SKM-1 treated with dmso at 0.1 percent for 144 hours (cell line): ENCODE measurements at regions not wholly inside any gene's neighbourhood (a gene's known extent, or its start where the extent isn't known, plus 50 kb on each side); places are given as distances from the start of the nearest gene placed in this dataset.
"Not testable (repeated sequence)": the region's sequence is repeated elsewhere in the genome, so short reads cannot be mapped to it uniquely, and the experiment has no call there.

Experiments used
- DNase-seq: peaks from one replicate; lab custom pipeline; 2025; ENCODE audit not compliant: unreplicated experiment; lab: John Stamatoyannopoulos, UW

DNA sequence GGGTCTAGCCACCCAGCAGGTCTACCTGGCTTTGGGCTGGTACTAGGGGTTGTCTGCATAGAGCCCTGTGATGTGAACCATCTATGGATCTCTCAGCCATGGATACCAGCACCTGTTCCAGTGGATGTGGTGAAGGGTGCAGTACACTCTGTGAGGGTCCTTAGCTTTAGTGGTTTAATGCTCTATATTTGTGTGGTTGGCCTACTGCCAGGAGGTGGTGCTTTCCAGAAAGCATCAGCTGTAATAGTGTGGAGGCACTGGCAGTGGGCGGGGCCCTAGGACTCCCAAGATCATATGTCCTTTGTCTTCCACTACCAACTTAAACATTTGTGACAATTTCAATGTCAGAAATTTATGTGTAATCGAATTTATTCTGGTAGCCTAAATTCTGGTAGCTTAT lies 1065.1 kb downstream of the RPIA start:
- not testable (repeated sequence) for DNase-seq

DNA sequence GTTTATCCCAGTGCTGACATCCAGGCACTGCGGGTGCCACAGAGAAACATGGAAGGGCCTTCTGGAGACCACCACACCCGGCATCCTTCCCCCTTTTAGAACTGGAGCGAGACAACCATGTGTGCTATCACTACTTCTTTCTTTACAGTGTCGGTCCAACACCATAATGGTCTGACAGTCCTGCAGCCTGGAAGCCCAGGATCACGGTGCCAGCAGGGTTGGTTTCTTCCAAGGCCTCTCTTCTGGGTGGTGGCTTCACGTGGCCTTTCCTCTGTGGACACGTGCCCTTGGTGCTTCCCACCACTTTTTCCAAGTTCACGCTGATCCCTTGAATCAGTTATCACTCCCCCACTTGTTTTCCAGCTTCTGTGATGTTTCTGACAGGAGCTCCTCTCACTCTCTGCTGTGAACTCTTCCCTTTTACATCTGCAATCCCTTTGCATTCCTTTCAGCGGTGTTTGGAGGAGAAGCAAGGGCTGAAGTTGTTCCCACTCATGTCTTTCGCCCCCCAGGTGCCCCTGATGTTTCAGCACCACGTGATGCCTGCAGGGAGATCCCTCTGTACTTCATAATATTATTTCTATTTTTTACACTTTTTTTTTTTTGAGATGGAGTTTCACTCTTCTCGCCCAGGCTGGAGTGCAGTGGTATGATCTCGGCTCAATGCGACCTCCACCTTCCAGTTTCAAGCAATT lies 1067.0 kb downstream of the RPIA start:
- not testable (repeated sequence) for DNase-seq

DNA sequence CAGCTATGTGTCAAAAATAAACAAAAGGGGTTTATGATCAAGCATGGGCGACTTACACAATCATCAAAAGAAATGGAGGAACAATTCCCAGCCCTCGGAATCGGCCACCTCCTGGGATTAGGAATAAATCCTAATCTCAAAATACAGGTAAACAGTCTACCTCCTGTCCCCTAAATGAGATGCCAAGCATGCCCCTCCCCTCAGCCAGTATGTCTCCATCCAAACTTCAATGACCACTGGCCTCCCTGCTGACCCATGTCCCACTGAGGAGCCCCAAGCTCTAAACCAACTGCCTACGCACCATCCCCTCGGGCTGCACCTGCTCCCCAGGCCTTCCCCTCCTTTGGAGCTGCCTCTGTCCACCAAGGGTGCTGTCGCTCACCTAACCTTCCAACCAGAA lies 1069.3 kb downstream of the RPIA start:
- DNase-seq = not testable (repeated sequence)

DNA sequence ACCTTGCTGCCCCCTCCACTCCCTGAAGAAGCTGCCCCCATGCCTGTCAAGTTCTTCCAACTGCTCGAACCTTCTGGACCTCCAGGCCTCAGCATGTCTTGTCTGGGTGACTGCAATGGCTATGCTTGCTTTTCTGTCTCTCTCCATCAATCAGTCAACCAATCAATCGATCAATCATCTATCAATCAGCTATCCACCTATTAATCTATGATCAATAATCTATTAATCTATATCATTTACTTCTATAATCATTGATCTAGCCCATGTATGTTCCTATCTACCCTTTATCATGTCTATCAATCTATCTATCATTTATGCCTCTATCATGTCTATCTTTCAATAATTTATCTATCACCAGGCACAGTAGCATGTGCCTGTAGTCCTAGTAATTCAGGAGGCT lies 1069.7 kb downstream of the RPIA start:
- DNase-seq = not testable (repeated sequence)

DNA sequence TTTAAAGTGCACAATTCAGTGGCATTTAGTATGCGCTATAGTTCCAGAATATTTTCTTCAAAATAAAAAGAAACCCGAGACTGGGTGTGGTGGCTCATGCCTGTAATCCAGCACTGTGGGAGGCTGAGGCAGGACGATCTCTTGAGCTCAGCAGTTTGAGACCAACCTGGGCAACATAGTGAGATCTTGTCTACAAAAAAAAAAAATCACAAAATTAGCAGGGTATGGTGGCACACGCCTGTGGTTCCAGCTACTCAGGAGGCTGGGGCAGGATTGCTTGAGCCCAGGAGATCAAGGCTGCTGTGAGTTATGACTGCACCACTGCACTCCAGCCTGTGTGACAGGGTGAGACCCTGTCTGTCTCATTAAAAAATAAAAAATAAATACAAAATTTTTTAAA lies 1070.4 kb downstream of the RPIA start:
- DNase-seq = not testable (repeated sequence)

DNA sequence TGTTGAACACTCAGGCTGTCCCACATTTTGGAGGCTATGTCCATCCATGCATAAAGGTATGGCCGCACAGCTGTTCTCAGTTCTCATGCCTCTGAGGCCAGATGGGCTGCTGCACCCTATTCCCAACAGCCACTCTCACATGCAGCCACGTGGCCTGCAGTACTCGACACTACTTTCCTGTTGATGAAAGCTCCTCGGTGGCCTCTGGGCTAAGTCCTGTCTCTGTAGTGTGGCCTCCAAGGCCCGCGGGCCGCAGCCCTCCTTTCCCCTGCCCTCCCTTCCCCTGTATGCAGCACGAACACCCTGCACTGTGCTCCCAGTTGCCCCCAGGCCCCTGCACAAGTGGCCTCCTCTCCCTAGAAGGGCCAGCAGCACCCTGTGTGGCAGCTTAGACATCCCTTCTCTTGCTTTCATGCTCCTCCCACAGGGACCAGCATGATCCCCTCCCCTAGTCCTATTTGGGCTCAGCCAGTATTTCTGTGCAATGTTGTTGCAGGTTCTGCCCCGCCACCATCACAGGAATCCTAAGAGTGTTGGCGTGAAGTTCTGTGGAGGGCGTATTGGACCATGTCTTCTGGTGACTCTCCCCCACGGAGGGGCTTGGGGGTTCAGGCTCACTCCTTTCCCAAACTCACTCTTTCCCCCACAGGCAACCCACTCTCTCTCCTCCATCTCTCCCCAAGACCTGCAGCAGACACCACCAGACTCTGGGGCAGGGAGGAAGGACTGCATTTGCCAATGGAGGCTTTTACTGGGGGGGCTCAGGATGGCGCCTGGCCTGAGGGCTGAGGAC lies 1071.2 kb downstream of the RPIA start:
- not testable (repeated sequence) for DNase-seq

DNA sequence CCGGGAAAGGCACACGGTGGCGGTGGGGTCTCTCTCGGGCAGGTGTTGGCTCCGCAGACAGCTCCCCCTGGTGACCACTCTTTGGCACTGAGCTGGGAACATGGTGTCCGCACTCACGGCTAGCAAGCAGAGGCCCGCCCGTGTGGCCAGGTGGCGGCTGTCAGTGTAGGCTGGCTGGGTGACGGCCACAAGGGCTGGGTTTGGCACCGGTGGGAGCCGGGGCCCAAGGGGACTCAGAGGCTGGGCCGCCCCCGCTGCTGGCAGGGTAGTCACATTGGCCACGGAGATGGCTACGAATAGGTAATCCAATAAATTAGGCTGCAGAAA lies 1071.7 kb downstream of the RPIA start:
- no peak for DNase-seq

DNA sequence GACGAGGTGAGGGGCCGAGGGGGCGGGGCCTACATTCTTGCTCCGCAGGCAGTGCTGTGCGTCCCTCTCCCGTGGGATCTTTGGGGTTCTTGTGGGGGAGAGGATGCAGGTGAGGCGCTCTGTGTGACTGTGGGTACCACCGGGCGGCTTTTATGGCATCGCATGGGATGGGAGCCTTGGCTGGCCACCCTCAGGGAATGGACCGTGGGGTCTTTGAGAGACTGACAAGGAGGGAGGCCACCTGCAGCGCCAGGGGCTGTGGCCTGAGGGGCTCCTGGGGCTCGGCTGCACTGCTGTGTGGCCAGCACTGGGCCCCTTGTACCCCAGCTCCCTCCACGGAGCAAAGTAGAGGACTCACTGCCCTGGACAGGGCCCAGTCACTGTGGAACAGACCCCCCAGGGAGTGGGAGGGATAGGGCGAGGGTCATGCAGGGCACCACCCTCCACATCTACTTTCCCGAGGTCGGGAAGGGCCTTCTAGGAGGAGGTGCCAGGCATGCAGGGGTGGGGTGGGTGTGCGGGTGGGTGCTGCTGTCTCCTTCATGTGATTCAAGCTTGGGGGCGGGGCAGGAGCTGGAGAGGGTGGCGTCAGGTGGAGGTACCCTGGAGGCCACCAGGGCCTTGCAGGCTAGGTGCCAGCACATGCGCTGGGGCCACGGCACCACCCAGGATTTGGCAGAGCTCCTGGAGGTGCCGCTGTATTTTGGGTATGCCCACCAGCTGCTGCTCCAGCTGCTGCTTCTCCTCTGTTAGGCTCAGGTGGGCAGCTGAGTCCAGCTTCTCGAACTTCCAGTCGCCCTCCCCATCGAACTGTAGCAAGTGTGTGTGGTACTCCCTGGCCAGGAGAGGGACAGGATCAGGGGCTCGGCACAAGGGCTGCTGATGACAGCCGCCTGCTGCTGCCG lies 1072.4 kb downstream of the RPIA start:
- DNase-seq = no peak

DNA sequence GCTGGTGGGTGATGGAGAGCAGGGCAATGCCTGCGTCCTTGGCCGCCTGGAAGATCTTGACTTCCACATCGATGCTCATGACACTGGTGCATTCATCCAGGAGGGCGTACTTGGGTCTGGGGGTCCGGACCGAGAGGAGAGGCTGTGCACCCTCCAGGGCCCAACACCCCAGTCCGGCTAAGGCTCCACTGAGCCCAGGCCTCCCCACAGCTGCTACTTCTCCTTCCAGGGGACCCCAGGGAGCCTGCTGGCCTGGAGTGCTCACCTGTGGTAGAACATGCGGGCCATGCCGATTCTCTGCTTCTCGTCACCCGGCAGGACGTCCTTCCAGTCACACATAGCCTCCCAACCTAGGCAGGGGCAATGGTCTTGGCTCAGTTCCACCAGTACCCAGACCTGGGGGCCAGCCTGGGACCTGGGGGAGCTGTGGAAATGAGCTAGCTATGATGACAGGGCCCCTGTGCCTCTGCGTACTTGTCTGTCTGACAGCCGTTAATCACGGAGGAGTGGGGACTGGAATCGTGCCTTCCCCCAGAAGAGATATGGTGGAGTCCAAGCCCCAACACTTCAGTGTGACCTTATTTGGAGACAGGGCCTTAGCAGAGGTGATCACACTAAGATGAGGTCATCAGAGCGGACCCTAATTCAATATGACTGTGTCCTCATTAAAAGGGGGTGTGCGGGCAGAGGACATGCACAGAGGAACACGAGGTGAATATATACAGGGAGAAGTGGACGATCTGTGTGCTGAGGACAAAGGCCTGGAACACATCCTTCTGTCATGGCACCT lies 1073.3 kb downstream of the RPIA start:
- DNase-seq = not testable (repeated sequence)

DNA sequence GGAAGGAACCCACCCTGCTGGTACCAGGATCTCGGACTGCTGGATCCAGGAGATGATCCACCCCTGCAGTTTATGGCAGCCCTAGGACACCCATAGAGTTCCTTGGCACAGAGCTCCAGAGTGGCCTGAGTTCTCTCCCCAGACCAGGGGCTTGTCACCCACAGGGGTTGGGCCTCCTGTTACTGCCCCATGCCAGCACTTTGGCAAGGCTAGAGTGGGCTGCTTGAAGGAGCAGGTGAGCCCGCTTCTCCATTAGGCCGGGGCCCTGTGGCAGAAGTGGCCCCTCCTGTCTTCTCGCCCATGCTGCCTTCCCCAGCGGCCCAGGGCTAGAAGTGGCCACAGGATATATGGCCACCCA lies 1073.9 kb downstream of the RPIA start:
- DNase-seq = not testable (repeated sequence)

DNA sequence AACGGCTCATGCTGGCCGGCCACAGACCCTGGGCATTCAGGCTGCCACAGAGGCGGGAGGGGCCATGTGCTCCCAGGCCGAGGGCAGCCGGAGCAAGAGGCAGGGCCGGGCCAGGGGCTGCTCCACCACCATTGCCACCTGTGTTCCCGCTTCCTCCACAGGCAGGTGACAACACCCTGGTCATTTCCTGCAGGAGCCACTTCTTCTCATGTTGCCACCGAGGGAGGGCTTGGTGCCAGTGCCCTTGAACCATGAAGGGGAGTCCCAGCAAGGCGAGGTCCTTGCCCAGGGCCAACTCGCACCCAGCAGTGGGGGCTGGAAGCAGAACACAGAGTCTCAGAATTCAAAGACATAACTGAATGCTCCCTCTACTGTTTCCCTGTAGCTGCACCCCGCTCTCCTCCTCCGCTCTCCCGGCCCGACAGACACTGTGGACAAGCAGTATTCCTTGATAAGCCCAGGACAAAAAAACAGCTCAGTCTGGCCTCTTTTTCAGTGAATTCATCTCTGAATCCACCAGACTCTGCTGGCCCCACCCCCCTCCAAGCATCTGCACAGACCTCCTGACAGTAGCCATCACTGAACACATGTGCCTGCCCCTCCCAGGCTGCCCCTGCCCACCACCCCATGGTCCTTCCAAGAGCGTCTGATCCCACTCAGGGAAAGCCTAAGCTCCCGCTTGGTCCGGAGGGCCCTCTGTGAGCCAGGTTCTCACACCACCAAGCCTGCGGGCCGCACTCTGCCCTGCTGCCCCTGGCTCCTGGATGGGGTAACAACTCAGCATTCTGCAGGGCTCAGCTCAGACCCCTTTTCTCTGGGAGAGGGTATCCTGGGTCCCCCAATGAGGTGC lies 1074.9 kb downstream of the RPIA start:
- DNase-seq = not testable (repeated sequence)

DNA sequence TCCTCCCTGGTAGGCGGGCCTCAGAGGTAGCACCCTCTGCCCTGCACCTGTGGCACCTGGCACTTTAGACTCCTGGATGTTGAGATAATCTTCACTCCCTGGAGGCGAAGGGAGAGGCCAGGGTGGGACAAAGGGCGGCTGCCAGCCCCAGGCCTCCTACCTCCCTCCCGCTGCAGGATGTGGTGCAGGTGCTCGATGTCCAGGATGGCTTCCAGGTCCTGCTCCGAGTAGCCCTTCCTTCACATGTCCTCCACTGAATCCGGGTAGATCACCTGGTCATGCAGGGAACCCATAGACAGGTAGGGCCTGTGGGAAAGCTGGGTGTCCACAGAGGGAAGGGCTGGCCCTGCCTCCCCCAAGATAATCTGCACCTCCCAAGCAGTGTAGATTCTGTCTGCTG lies 1075.6 kb downstream of the RPIA start:
- DNase-seq = not testable (repeated sequence)

DNA sequence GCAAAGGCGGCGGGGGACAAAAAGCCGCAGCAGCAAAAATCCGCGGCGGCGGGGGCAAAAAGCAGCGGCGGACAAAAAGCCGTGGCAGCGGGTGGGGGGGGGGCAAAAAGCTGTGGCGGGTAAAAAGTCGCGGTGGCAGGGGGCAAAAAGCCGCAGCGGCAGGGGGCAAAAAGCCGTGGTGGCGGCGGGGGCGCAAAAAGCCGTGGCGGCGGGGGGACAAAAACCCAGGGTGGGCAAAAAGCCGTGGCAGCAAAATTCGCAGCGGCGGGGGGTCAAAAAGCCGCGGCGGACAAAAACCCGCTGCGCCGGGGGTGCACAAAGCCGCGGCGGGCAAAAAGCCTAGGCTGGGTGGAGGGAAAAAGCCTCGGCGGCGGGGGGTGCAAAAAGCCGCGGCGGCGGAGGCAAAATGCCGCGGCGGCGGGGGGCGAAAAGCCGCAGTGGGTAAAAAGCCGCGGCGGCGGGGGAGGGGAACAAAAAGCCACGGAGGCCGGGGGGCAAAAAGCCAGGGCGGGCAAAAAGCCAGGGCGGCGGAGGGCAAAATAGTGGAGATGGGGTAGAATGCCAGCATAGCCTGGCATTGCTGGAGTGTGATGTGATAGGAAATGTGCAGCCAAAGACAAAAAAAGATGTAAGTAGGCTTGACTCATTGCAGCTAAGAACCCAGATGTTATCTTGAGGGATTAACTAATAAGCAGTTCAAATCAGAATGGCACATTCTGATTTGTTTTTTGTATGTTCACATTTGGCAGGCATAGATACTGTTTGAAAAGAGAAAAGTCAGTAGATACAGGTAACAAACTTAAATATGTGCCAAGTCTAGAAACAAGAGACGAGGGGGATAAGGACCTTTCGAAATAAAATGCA lies 1076.3 kb downstream of the RPIA start:
- DNase-seq = no peak

DNA sequence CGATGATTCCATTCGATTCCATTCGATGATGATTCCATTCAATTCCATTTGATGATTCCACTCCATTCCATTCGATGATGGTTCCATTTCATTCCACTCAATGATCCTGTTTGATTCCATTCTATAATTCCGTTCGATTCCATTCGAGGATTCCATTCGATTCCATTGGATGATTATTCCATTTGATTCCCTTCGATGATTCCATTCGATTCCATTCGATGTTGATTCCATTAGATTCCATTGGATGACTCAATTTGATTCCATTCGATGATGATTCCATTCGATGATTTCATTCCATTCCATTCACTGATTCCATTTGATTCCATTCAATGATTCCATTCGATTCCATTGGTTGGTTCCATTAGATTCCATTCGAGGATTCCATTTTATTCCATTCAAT lies 1084.4 kb downstream of the RPIA start:
- DNase-seq = no peak

DNA sequence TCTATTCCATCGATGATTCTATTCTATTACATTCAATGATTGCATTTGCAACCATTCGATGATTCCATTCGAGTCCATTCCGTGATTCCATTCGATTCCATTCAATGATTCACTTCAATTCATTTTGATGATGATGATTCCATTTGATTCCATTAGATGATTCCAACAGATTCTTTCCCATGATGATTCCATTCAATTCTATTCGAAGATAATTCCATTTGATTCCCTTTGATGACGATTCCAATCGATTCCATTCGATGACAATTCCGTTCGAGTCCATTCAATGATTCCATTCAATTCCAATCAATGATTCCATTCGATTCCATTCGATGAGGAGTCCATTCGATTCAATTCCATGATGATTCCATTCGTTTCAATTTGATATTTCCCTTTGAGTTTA lies 1088.8 kb downstream of the RPIA start:
- no peak for DNase-seq

DNA sequence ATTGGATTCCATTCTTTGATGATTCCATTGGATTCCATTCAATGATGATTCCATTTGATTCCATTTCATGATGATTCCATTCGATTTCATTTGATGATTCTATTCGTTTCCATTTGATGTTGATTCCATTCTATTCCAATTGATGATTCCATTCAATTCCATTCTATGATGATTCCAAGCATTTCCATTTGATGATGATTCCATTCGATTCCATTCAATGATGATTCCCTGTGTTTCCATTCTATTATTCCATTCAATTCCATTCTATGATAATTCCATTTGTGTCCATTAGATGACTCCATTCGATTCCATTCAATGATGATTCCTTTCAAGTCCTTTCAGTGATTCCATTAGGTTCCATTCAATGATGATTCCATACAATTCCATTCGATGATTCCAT lies 1090.5 kb downstream of the RPIA start:
- no peak for DNase-seq

DNA sequence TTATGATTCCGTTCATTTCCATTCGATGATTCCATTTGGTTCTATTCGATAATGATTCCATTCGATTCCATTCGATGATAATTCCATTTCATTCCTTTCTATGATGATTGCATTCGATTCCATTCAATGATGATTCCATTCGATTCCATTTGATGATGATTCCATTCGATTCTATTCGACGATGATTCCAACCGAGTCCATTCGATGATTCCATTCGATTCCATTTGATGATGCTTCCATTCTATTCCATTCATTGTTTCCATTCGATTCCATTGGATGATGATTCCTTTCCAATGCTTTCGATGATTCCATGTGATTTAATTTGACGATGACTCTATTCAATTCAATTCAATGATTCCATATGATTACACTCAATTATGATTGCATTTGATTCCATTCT lies 1093.5 kb downstream of the RPIA start:
- no peak for DNase-seq

DNA sequence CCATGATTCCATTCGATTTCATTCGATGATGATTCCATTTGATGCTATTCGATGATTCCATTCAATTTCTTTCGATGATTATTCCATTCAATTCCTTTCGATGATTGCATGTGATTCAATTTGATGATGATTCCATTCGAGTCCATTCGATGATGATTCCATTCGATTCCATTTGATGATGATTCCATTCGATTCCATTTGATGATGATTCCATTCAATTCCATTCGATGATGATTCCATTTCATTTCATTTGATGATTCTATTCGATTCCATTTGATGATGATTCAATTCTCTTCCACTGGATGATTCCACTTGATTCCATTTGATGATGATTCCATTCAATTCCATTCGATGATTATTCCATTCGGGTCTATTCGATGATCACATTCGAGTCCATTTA lies 1094.1 kb downstream of the RPIA start:
- not testable (repeated sequence) for DNase-seq

DNA sequence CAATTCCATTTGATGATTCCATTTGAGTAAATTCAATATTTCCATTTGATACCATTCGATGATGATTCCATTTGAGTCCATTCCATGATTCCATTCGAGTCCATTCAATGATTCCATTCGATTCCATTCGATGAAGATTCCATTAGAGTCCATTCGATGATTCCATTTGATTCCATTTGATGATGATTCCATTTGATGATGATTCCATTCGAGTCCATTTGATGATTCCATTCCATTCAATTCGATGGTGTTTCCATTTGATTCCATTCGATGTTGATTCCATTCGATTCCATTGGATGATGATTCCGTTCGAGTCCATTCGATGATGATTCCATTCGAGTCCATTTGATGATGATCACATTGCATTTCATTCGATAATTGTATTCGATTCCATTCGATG lies 1095.2 kb downstream of the RPIA start:
- DNase-seq = not testable (repeated sequence)
